Subcutaneous abdominal adipose tissue (tissue), 5 donors: ENCODE measurements at regions not wholly inside any gene's neighbourhood (a gene's known extent, or its start where the extent isn't known, plus 50 kb on each side); places are given as distances from the start of the nearest gene placed in this dataset.

ENCODE experiments used
- H3K27ac ChIP-seq: one replicate; pipeline ENCODE4 v1.7.0; 2013; ENCODE audit warnings: low read depth, mild to moderate bottlenecking, inconsistent platforms, low read length, moderate library complexity
- H3K27me3 ChIP-seq, 5 donors: one replicate each; pipeline ENCODE4 v1.7.0; 2013; ENCODE audit warnings: low read length in 5 of 5, inconsistent platforms in 1 of 5; ENCODE audit not compliant: control insufficient read depth in 5 of 5, insufficient read depth in 4 of 5
- H3K36me3 ChIP-seq, 5 donors: one replicate each; pipeline ENCODE4 v1.7.0; 2013; ENCODE audit warnings: low read length in 5 of 5; ENCODE audit not compliant: control insufficient read depth in 5 of 5, insufficient read depth in 5 of 5
- H3K4me1 ChIP-seq, 5 donors: one replicate each; pipeline ENCODE4 v1.7.0; 2013; ENCODE audit warnings: low read length in 5 of 5, mild to moderate bottlenecking in 3 of 5, moderate library complexity in 1 of 5; ENCODE audit not compliant: control insufficient read depth in 5 of 5, insufficient read depth in 5 of 5
- H3K4me3 ChIP-seq, 5 donors: one replicate each; pipeline ENCODE4 v1.7.0; 2013; ENCODE audit warnings: low read length in 5 of 5, low read depth in 1 of 5
- H3K9ac ChIP-seq, 5 donors: one replicate each; pipeline ENCODE4 v1.7.0; 2013; ENCODE audit warnings: low read length in 5 of 5, mild to moderate bottlenecking in 4 of 5, moderate library complexity in 3 of 5
- H3K9me3 ChIP-seq, 5 donors: one replicate each; pipeline ENCODE4 v1.7.0; 2013; ENCODE audit warnings: low read length in 5 of 5; ENCODE audit not compliant: control insufficient read depth in 5 of 5
- donor health status: healthy.
- donor health status: healthy.
- donor health status: healthy.
- donor health status: healthy.
- donor health status: healthy.

DNA sequence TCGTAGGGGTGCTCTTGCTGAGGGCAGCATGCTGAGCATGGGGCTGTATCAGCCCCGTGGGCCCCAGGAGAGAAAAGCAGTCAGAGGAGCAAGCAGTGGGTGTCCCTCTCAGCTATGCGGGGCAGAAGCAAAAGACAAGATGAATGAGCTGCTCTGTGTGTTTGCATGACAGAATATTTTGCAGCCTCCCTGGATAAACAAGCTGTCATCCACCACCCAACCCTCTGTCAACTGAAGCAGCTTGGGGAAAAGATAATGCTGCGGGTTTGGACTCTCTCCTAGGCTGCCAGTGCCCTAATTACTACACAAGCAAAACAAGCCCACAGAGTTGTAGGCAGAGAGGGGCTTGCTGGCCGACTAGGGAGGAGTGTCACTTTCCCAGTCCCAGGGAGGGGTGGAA, 82.3 kb upstream of the PTPRT start:
- peaks cover 0 to 15% (median 9%) of the 10 kb centered on the region in 5 donors for H3K27me3 ChIP-seq
- peaks cover 0 to 7% (median 0%) of the 10 kb centered on the region in 5 donors for H3K9me3 ChIP-seq
- no peaks in the 10 kb centered on the region for H3K4me1 ChIP-seq
- H3K4me3 ChIP-seq = no peak overlapping the region
- H3K9ac ChIP-seq = no peak overlapping the region
- H3K27ac ChIP-seq = no peak overlapping the region
- no peaks in the 10 kb centered on the region for H3K36me3 ChIP-seq

DNA sequence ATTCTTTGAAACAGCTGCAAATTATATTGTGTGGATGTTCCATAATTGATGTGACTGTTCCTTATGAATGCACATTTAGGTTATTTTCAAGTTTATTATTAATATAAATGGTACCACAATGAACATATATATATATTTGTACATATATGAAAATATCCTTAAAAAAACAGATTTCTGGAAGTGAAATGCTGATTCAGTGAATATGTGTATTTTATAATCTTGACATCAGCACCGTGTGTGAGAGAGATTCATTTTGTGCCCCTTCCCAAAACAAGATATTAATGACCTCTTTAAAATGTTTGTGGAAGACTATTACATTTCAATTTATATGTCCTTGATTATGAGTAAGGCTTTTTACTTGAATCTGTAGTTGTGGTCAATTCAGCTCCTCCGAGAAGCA, 75.7 kb upstream of the PTPRT start:
- no peak overlapping the region for H3K9ac ChIP-seq
- no peak overlapping the region for H3K27ac ChIP-seq
- H3K9me3 ChIP-seq = no peaks in the 10 kb centered on the region
- no peak overlapping the region for H3K4me3 ChIP-seq
- no peaks in the 10 kb centered on the region for H3K36me3 ChIP-seq
- no peaks in the 10 kb centered on the region for H3K4me1 ChIP-seq
- peaks cover 0 to 5% (median 3%) of the 10 kb centered on the region in 5 donors for H3K27me3 ChIP-seq

DNA sequence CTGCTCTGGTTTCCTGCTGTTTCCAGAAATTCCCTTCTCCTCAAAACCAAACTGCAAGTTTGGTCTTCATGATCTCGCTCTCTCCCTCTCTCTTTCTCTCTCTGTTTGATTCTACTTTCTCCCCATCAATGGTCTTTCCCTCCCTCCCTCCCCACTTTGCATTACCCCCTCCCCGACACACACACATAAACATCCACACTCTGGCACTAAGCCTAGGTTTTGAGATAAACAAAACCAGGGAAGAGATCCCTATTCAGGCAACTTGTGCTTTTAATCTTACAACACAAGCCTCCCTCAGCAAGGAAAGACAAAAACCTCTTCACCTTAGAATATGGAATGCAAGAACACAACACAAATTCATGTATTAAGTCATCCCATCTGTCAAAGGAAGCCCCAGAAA, 73.5 kb upstream of the PTPRT start:
- Histone ChIP-seq H3K9me3 (peaks cover 0 to 4% (median 0%) of the 10 kb centered on the region in 5 donors), H3K4me1 (no peaks in the 10 kb centered on the region), H3K27ac (no peak overlapping the region), H3K9ac (no peak overlapping the region), H3K4me3 (no peak overlapping the region), H3K27me3 (peaks cover 0 to 3% (median 0%) of the 10 kb centered on the region in 5 donors), H3K36me3 (no peaks in the 10 kb centered on the region)

DNA sequence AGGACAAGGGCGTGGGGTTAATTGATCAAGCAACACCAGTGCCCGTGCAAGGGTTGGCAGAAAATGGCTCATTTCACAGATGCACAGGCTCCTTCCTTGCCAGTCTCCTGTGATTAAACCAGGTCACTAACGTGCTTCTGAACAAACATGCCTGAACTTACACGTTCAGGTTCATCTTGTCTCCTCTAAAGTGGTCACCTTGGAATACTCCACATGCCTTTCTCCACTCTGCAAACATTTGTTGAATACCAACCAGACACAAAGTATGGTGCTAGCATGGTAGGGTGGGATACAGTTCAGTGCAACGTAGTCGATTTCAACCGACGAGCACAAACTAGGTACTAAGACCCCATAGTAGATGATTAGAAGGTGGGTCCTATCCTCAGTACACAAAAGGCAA, 72.6 kb upstream of the PTPRT start:
- H3K4me3 ChIP-seq = no peak overlapping the region
- H3K9ac ChIP-seq = no peak overlapping the region
- peaks cover 0 to 3% (median 0%) of the 10 kb centered on the region in 5 donors for H3K27me3 ChIP-seq
- no peaks in the 10 kb centered on the region for H3K36me3 ChIP-seq
- peaks cover 0 to 4% (median 0%) of the 10 kb centered on the region in 5 donors for H3K9me3 ChIP-seq
- H3K4me1 ChIP-seq = no peaks in the 10 kb centered on the region
- no peak overlapping the region for H3K27ac ChIP-seq

DNA sequence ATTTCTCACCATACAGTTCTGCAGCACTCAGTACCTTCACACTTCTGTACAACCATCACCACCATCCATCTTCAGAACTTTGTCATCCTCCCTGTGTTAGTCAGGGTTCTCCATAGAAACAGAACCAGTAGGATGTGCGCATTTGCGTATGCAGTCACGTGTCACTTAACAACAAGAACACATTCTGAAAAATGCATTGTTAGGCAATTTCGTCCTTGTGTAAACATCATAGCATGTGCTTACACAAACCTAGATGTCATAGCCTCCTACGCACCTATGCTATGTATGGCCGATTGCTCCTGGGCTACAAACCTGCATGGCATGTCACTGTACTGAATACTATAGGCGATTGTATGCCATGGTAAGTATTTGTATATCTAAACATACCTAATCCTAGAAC, 66.2 kb upstream of the PTPRT start:
- Histone ChIP-seq H3K9ac (no peak overlapping the region), H3K4me3 (no peak overlapping the region), H3K27ac (no peak overlapping the region), H3K27me3 (no peaks in the 10 kb centered on the region), H3K4me1 (no peaks in the 10 kb centered on the region), H3K9me3 (peaks cover 0 to 4% (median 0%) of the 10 kb centered on the region in 5 donors), H3K36me3 (no peaks in the 10 kb centered on the region)

DNA sequence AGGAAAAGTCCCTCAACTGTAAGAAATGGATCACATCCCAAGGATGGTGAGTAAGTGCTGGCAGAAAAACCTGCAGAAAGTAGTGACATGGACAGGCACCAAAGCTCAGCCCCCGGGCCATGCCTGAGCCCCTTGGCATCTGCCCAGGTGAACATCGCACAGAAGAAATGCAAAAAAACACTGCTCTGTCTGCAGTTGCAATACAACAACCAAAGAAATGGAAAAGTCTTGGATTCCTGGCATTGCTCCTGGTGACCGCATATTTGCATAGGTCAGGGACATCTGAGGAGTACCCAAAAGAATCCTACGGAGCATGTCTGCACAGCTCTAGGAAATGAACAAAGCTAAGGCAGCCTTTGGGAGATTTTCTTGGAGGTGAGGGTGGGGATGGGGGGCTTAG, 63.1 kb upstream of the PTPRT start:
- H3K9ac ChIP-seq = no peak overlapping the region
- peaks cover 0 to 3% (median 0%) of the 10 kb centered on the region in 5 donors for H3K27me3 ChIP-seq
- H3K4me3 ChIP-seq = no peak overlapping the region
- no peaks in the 10 kb centered on the region for H3K9me3 ChIP-seq
- no peaks in the 10 kb centered on the region for H3K36me3 ChIP-seq
- no peaks in the 10 kb centered on the region for H3K4me1 ChIP-seq
- no peak overlapping the region for H3K27ac ChIP-seq

DNA sequence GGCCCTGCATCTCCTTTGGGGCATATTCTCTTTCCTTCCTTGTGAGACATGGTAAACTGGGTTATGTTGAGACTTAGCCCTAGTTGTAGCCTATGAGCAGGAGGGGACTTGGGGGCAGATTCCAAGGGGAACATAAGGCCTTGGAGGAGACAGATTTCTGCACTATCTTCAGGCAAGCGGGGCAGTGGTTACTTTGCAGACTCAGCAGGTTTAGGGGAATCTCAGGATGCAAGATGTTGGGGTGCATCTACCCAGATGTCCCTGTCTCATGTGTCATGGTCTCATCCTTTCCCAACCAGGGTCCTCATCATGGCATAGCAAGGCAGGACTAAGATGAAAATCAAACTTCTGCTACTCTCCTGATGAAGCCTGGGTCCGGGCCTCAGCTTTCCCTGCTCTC, 58.6 kb upstream of the PTPRT start:
- Histone ChIP-seq H3K9ac (no peak overlapping the region), H3K36me3 (no peaks in the 10 kb centered on the region), H3K9me3 (no peaks in the 10 kb centered on the region), H3K4me3 (no peak overlapping the region), H3K4me1 (peaks cover 0 to 4% (median 0%) of the 10 kb centered on the region in 5 donors), H3K27me3 (peaks cover 0 to 3% (median 0%) of the 10 kb centered on the region in 5 donors), H3K27ac (no peak overlapping the region)

DNA sequence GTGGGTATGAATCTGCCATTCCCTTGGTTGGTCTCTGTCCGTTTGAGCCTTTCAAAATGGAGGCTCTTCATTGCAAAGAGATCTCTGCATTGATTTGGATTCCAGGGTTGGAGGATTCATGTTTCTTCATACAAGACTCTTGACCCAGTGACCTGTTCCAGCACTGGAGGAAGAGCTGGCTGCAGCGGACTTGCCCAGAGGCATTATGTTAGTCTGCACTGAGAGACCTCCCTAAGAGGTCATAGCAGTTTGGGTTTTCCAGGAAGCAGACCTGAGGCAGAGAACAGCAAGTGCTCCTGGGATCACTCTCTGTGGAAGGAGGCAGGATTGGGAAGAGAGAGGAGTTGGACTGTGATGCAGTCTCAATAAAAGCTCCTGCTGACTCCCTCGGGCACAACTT, 57.7 kb upstream of the PTPRT start:
- Histone ChIP-seq H3K36me3 (no peaks in the 10 kb centered on the region), H3K27ac (no peak overlapping the region), H3K27me3 (peaks cover 0 to 9% (median 0%) of the 10 kb centered on the region in 5 donors), H3K4me3 (no peak overlapping the region), H3K9me3 (no peaks in the 10 kb centered on the region), H3K9ac (no peak overlapping the region), H3K4me1 (peaks cover 0 to 4% (median 0%) of the 10 kb centered on the region in 5 donors)

DNA sequence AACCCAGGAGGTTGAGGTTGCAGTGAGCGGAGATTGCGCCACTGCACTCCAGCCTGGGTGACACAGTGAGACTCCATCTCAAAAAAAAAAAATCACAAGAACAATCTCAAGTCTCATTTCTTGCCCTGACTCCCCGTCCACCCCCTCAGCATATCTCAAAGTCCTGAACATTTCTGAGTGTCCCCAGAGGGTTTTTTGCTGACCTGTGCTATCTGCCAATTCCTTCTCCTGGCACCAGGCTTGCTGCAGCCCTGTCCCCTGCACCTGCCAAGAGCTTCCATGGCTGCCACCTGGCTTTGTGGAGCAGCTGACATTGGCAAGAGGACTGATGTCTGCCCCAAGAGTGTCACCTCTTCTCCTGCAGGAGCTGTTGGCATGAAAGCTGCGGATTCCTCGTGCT, 54.9 kb upstream of the PTPRT start:
- Histone ChIP-seq H3K9me3 (no peaks in the 10 kb centered on the region), H3K27ac (no peak overlapping the region), H3K9ac (no peak overlapping the region), H3K36me3 (no peaks in the 10 kb centered on the region), H3K4me3 (no peak overlapping the region), H3K4me1 (peaks cover 0 to 4% (median 0%) of the 10 kb centered on the region in 5 donors), H3K27me3 (peaks cover 0 to 7% (median 0%) of the 10 kb centered on the region in 5 donors)

DNA sequence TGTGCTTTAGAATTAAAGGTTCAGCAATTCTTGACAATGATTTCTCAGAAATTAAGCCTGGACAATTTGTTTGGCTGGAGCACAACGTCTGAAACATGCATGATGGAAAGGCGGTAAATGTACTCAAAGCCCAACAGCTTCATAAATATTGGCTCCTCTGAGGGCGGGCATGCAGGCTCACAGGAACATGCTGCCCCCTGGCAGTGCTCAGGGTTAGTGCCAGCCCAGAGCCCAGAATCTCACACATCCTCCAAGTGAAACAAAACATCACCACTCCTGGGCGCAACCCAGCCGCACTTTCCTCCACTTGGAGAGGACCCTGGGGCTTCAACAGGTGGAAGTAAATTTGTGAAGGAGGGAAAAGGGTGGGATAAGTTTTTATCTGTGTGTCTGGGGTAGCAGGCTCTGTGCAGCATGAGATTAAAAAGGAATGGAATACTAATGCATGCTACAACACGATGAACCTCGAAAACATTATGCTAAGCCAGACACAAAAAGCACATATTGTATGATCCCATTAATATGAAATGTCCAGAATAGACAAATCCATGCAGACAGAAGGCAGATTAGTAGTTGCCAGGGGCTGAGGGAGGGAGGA, 54.1 kb upstream of the PTPRT start:
- peaks cover 0 to 6% (median 2%) of the 10 kb centered on the region in 5 donors for H3K27me3 ChIP-seq
- H3K9ac ChIP-seq = no peak overlapping the region
- H3K4me3 ChIP-seq = no peak overlapping the region
- no peaks in the 10 kb centered on the region for H3K36me3 ChIP-seq
- H3K9me3 ChIP-seq = peaks cover 0 to 6% (median 0%) of the 10 kb centered on the region in 5 donors
- H3K4me1 ChIP-seq = peaks cover 0 to 4% (median 0%) of the 10 kb centered on the region in 5 donors
- no peak overlapping the region for H3K27ac ChIP-seq
